ENCODE measurements at regions not wholly inside any gene's neighbourhood (a gene's known extent, or its start where the extent isn't known, plus 50 kb on each side); places are given as distances from the start of the nearest gene placed in this dataset.

DNA sequence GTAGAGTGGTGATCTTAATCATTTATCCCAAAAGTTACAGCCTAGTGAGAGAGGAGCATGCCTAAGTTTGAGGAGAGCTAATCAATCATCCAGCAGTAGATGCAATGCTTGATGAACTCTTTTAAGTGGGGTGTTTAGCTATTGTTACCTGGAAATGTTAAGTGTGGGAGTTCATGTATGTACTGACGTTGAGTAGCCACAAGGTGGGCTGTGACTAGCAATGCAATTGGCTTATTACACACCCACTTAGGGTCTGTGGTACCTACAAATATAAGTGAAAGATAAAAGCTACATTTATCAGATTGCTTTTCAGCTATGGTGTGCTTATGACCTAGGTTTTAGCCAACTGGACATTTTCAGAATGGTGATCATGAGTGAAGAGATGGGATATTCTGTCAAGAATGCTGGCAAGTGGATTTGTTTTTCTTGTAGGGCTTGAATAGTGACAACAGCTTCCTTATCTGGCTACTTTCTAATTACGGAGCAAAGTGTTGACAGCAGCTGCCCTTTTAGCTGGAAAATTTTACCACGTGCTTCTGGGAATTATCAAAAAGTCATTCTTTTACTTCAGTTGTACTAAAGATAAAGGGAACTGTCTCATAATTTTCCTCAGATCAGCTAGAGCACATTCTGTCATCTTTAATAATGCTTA lies 170.6 kb downstream of the POSTN start:
- TF ChIP-seq ZNF335 (tag by site-specific recombination; conservative IDR thresholded peaks at IDR 0.05) (no peak), CTCF (tag by site-specific recombination; IDR thresholded peaks at IDR 0.05) (no peak), ZNF629 (tag by site-specific recombination; IDR thresholded peaks at IDR 0.05) (no peak), ZNF768 (tag by site-specific recombination; IDR thresholded peaks at IDR 0.05) (no peak), ZNF114 (tag by site-specific recombination; IDR thresholded peaks at IDR 0.05) (no peak), ZNF16 (tag by site-specific recombination; IDR thresholded peaks at IDR 0.05; ENCODE audit: low read depth) (no peak)
- TF ChIP-seq, protein P1, sequence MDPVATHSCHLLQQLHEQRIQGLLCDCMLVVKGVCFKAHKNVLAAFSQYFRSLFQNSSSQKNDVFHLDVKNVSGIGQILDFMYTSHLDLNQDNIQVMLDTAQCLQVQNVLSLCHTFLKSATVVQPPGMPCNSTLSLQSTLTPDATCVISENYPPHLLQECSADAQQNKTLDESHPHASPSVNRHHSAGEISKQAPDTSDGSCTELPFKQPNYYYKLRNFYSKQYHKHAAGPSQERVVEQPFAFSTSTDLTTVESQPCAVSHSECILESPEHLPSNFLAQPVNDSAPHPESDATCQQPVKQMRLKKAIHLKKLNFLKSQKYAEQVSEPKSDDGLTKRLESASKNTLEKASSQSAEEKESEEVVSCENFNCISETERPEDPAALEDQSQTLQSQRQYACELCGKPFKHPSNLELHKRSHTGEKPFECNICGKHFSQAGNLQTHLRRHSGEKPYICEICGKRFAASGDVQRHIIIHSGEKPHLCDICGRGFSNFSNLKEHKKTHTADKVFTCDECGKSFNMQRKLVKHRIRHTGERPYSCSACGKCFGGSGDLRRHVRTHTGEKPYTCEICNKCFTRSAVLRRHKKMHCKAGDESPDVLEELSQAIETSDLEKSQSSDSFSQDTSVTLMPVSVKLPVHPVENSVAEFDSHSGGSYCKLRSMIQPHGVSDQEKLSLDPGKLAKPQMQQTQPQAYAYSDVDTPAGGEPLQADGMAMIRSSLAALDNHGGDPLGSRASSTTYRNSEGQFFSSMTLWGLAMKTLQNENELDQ (tag by site-specific recombination; IDR thresholded peaks at IDR 0.05; ENCODE audit: low read depth) = no peak

All from HEK293 (cell line).